C4-2B (cell line): ENCODE measurements at regions not wholly inside any gene's neighbourhood (a gene's known extent, or its start where the extent isn't known, plus 50 kb on each side); places are given as distances from the start of the nearest gene placed in this dataset.

Experiments used
- ZFX ChIP-seq: fragments of 450-650 bp; IDR thresholded peaks from 2 replicates; pipeline ENCODE4 v1.6.1; 2017
- TF ChIP-seq, protein P1 (sequence below): fragments of 450-650 bp; conservative IDR thresholded peaks from 2 replicates; pipeline ENCODE4 v1.5.1; 2017; ENCODE audit warnings: mild to moderate bottlenecking

DNA sequence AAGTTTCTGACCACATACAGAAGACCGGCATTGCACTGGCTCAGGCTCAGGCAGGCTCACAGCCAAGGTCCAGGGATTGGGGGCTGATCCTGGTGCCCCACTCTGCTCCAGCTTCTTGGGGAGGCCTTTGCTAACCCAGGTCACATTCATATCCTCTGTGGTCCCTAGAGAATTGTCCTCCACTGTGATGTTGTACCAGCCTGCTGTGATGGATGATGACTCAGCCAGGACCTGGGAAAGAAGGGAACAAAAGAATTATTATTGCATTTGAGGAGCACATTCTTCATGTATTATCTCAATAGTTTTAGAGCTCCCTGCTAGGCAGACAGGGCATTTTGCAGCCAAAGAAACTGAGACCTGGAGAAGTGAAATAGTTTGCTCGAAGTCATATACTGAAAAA lies 114.3 kb upstream of the ETV3 start:
- TF ChIP-seq, protein P1, sequence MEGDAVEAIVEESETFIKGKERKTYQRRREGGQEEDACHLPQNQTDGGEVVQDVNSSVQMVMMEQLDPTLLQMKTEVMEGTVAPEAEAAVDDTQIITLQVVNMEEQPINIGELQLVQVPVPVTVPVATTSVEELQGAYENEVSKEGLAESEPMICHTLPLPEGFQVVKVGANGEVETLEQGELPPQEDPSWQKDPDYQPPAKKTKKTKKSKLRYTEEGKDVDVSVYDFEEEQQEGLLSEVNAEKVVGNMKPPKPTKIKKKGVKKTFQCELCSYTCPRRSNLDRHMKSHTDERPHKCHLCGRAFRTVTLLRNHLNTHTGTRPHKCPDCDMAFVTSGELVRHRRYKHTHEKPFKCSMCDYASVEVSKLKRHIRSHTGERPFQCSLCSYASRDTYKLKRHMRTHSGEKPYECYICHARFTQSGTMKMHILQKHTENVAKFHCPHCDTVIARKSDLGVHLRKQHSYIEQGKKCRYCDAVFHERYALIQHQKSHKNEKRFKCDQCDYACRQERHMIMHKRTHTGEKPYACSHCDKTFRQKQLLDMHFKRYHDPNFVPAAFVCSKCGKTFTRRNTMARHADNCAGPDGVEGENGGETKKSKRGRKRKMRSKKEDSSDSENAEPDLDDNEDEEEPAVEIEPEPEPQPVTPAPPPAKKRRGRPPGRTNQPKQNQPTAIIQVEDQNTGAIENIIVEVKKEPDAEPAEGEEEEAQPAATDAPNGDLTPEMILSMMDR, result no peak
- TF ChIP-seq ZFX, result no peak
